Inferior parietal cortex (tissue), 1 donor: ENCODE measurements at regions not wholly inside any gene's neighbourhood (a gene's known extent, or its start where the extent isn't known, plus 50 kb on each side); places are given as distances from the start of the nearest gene placed in this dataset.

ENCODE experiments used
- DNase-seq: peaks from one replicate; pipeline ENCODE4 v3.0.0-alpha.2; 2016; ENCODE audit errors: extremely low spot score

- no peak for DNase-seq
These were observed 61.8 kb upstream of the SFRP2 start for GRCh38 chr4:153850533-153851280.

- DNase-seq, result no peak
These were observed 55.3 kb upstream of the SFRP2 start for GRCh38 chr4:153844144-153844543.
